T-helper 1 cell treated with Interleukin-12 subunit alpha and Interleukin-12 subunit beta and Interleukin-4 antibody, amounts not matched to agents 30 μg/mL and 1 μg/mL, for 36 hours (primary cell): ENCODE measurements at regions not wholly inside any gene's neighbourhood (a gene's known extent, or its start where the extent isn't known, plus 50 kb on each side); places are given as distances from the start of the nearest gene placed in this dataset.

Source experiments
- H3K27ac Mint-ChIP-seq: one replicate; pipeline ENCODE4 v1.8.0; 2021; ENCODE audit warnings: mild to moderate bottlenecking, mixed read lengths
- H3K27me3 Mint-ChIP-seq: one replicate; pipeline ENCODE4 v1.8.0; 2021; ENCODE audit warnings: low read depth, mixed read lengths
- H3K36me3 Mint-ChIP-seq: one replicate; pipeline ENCODE4 v1.8.0; 2021; ENCODE audit warnings: low read depth, mixed read lengths
- H3K4me1 Mint-ChIP-seq: one replicate; pipeline ENCODE4 v1.8.0; 2021; ENCODE audit warnings: low read depth, mixed read lengths
- H3K4me3 Mint-ChIP-seq: one replicate; pipeline ENCODE4 v1.8.0; 2021; ENCODE audit warnings: mild to moderate bottlenecking, moderate library complexity, mixed read lengths
- H3K9me3 Mint-ChIP-seq: one replicate; pipeline ENCODE4 v1.8.0; 2021; ENCODE audit warnings: mixed read lengths

DNA sequence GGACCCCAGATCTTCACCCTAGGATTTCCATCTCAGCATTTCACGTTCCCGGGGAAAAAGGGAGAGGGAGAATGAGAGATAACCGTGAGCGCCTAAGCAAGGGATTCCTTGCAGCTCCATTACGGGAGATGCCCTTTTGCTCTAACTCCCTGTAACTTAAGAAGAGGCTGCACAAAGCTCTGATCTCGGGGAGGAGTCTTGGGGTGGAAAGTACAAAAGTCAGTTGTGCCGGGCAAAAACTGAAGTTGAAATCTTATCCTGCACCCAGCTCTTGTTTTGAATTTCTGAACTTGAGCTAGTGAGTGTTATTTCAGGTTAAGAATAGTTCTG, 256.4 kb upstream of the SOX21 start:
- H3K9me3 Mint-ChIP-seq, result no peaks in the 10 kb centered on the region
- peaks cover 62% of the 10 kb centered on the region for H3K27me3 Mint-ChIP-seq
- H3K4me3 Mint-ChIP-seq, result no peak overlapping the region
- peaks cover 2% of the 10 kb centered on the region for H3K4me1 Mint-ChIP-seq
- no peaks in the 10 kb centered on the region for H3K36me3 Mint-ChIP-seq
- H3K27ac Mint-ChIP-seq, result no peak overlapping the region

DNA sequence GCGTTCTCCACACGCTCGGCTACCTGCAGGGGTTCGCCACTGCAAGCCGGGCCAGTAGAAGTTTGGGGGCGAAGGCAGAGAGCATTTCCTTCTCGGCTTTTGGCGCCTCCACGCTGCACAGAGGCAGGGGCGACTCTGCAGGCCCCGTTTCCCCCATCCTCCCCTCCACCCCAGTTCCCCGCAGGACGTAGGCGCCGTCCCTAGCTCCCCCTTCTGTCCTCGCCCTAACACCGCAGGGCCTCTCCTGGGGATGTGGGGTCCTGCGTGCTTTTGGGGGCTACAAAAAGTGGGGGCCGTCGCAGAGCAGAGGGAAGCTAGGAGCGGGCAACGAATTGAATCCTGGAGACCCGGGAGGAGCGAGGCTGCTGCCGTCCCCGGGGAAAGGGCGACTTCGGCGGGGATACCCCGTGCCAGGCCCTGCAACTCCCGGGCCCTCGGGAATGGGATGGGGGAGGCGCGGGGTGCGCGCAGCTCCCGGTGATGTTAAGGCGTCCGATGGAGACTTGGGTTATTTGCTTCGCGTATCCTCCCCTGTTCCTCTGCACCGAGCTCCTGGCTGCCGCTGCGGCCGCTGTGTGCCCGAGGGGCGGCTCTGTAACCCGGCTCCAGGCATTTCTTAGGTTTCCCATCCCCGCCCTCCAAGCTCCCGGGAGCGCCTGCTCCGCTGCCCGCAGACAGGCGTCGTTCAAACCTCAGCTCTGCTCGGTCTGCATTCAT, 255.9 kb upstream of the SOX21 start:
- Mint-ChIP-seq H3K4me3 (no peak overlapping the region), H3K36me3 (no peaks in the 10 kb centered on the region), H3K27me3 (peaks cover 66% of the 10 kb centered on the region), H3K9me3 (no peaks in the 10 kb centered on the region), H3K27ac (no peak overlapping the region), H3K4me1 (peaks cover 2% of the 10 kb centered on the region)

DNA sequence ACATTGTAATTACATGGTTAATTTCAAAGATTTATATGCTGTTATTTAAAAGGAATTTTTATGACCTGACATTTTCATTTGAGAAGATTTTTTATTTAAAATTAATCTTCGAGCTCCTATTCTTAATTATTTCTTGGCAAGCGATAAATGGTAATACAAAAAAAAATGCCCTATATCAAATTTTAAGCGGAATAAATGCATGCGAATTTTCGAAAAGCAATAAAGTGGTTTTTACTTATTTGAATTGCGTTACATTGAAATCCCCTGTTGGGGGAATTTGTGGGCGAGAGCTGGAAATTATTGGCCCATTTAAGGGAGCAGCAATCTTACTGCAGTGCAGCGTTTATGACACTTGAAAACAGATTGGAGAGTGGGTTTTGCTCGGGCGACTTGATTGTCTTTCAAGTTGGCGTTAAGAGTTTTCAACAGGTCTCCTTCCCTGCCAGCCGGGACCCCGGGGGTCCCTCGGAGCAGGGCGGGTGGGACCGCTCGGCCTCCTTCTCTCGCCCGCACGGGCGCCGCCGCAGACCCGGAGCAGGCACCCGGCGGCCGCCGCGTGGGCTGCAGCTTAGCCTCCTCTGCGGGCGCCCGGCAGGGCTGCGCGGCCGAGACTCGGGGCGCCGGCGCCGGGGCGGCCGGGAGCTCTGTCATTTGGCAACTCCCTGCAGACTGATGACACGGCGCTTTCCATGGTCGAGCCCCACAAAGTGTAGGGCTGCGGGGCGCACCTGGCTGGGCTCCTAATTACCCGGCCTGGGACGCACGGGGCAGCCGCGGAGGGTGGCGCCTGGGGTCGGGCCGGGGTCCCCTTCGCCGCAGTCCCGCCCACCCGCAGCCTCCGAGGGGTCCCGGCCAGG, 255.1 kb upstream of the SOX21 start:
- Mint-ChIP-seq H3K4me3 (no peak overlapping the region), H3K27ac (no peak overlapping the region), H3K9me3 (no peaks in the 10 kb centered on the region), H3K36me3 (no peaks in the 10 kb centered on the region), H3K4me1 (peaks cover 2% of the 10 kb centered on the region), H3K27me3 (peaks cover 66% of the 10 kb centered on the region)

DNA sequence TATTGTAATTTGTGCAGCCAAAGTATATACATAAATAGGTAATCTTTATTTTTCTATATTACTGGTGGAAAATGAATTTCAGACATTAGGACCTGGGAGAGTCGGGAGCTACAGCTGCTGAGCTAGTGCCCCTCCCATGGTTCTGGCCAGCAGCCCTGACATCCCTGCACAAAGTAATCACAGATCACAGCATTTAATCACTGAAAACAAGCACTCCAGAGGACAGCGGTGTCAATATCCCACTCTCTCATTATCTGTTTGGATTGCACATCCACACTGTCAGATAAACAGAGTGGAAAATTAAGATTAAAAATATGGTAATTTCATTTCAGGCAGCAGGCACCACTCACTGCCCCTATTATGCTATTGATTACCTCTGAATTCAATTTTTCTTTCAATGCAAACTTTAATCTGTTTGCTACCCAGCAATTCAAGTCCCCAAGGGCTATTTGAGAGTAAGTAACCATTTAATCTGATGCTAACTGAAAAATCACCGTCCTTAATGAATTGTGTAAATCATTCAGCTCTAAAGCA, 254.1 kb upstream of the SOX21 start:
- H3K36me3 Mint-ChIP-seq, result no peaks in the 10 kb centered on the region
- H3K27me3 Mint-ChIP-seq, result peaks cover 66% of the 10 kb centered on the region
- no peaks in the 10 kb centered on the region for H3K9me3 Mint-ChIP-seq
- no peak overlapping the region for H3K4me3 Mint-ChIP-seq
- no peak overlapping the region for H3K27ac Mint-ChIP-seq
- peaks cover 2% of the 10 kb centered on the region for H3K4me1 Mint-ChIP-seq

GRCh38 chr13:94959626-94960025, 247.3 kb upstream of the SOX21 start:
- Mint-ChIP-seq H3K27ac (no peak overlapping the region), H3K4me3 (no peak overlapping the region), H3K4me1 (no peaks in the 10 kb centered on the region), H3K36me3 (no peaks in the 10 kb centered on the region), H3K9me3 (no peaks in the 10 kb centered on the region), H3K27me3 (peaks cover 22% of the 10 kb centered on the region)

DNA sequence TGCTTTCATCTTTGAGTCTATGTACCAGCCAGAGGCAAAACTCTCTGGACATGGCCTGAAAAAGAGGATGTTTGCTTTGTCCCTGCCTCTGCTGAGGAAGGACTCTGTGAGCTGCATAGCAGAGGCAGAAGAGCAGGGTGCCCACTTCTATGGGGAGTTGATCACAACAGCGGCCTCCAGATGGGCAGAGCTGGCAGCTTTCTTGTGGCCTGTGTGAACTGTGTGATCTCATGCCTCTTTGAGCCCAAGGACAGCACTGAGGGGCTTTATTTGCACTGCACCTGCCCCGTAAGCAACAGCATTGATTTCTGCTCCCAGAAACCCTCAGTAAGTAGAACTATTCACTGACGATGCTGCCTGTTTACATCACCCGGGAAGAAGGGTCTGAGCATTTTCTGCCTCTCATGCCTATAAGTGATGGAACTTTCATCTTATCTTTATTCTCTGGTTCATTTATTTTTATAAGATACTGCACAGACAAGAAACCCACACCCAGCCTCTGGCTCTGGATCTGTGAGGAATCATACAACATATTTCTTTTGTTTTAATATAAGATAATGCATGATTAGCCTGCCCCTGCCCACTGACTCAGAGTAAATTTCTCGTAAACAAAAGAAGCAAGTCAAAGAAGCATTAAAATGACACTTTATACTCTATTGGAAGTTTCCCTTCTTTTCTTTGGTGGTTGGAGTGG, 244.2 kb upstream of the SOX21 start:
- Mint-ChIP-seq H3K36me3 (no peaks in the 10 kb centered on the region), H3K4me1 (no peaks in the 10 kb centered on the region), H3K9me3 (no peaks in the 10 kb centered on the region), H3K4me3 (no peak overlapping the region), H3K27me3 (peaks cover 10% of the 10 kb centered on the region), H3K27ac (no peak overlapping the region)

DNA sequence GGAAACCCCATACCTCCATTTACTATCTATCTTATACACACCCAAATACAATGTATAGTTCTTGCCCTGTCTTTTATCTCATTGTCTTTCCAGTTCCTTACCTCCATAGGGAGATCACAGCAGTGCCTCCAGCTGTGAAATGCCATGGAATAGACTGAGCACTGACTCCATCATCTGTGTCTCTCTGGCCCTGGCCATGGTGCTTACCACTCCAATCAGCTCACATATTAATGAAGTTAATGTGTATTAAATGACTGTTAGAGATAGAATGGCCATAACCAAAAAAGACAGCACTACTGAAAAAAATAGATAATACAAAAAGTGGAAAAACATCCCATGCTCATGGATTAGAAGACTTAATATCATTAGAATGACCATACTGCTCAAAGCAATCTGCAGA, 240.4 kb upstream of the SOX21 start:
- no peaks in the 10 kb centered on the region for H3K27me3 Mint-ChIP-seq
- H3K4me1 Mint-ChIP-seq, result no peaks in the 10 kb centered on the region
- no peak overlapping the region for H3K27ac Mint-ChIP-seq
- no peak overlapping the region for H3K4me3 Mint-ChIP-seq
- H3K36me3 Mint-ChIP-seq, result no peaks in the 10 kb centered on the region
- H3K9me3 Mint-ChIP-seq, result no peaks in the 10 kb centered on the region

DNA sequence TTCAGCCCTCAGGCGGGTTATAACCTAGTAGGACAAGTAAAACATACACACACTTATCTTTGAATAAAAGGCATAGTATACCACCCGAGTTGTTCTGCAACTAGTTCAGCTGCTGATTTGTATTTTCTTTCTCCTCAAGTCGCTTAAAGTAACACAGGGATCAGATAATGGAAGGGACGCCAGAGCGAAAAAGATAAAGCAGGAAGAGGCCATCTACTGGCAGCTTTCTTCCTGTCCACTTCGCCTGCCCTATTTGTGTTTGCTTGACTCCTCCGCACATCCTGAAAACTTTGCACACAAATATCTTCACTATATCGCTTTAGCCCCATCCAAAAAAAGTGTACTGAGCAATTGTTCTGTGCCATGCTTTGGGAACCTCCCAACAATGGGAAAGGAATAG, 238.0 kb upstream of the SOX21 start:
- Mint-ChIP-seq H3K27ac (no peak overlapping the region), H3K27me3 (no peaks in the 10 kb centered on the region), H3K4me3 (no peak overlapping the region), H3K4me1 (no peaks in the 10 kb centered on the region), H3K36me3 (no peaks in the 10 kb centered on the region), H3K9me3 (no peaks in the 10 kb centered on the region)

DNA sequence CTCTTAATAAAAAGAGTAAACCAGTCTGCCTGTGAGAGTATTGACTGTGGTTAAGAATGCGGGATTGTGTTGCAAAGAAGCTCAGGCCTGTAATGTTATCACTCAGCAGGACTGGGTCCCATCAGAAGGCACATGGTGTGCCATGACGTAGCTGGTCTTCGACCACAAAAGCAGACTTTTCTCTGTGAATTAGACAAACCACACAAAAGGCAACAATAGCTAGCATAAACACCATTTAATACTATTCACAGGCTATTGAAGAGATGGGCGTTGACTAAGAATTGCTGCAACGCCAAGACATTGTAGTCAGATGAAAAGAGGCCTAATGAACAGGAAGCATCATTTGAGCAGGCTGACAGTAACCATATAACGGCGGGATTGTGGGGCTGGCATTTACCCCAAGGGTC, 235.6 kb upstream of the SOX21 start:
- Mint-ChIP-seq H3K9me3 (no peaks in the 10 kb centered on the region), H3K27me3 (peaks cover 5% of the 10 kb centered on the region), H3K27ac (no peak overlapping the region), H3K36me3 (no peaks in the 10 kb centered on the region), H3K4me3 (no peak overlapping the region), H3K4me1 (no peaks in the 10 kb centered on the region)

DNA sequence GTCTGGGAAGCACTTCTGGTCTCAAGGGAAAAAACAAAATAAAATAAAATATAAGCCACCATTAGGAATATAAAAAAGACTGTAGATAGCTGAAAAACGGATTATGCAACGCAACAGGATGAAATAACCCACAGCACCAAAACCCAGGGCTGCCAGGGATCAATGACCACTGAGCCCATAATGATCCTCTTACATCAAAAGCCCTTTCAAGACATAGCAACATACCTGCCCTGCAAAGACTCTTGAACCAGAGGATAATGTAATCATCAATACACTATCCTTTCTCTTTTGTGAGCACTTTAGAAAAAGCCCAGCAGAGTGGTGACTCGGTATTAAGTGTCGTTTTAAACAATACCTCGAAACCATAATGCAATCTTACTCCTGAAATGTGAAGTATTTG, 235.0 kb upstream of the SOX21 start:
- H3K27me3 Mint-ChIP-seq, result peaks cover 5% of the 10 kb centered on the region
- no peaks in the 10 kb centered on the region for H3K36me3 Mint-ChIP-seq
- no peaks in the 10 kb centered on the region for H3K4me1 Mint-ChIP-seq
- no peak overlapping the region for H3K27ac Mint-ChIP-seq
- H3K4me3 Mint-ChIP-seq, result no peak overlapping the region
- H3K9me3 Mint-ChIP-seq, result no peaks in the 10 kb centered on the region

DNA sequence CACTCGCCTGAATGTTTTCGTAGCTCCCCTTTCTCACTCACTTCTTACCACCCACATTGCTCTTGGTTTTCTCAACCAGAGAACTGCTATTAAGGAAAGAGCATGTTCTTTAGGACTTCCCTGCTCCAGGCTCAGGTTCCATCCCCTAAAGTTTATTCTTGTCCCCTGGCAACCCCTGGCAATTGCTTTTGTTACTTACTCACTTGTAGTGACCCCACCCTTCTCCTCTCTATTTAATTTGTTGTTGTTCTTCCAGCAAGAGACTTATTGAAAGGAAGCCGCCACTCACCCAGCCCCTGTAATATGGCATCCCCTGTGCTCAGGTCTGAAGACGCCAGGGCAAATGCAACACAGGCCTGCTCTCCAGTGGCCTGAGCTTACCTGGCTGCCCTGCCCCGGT, 233.7 kb upstream of the SOX21 start:
- Mint-ChIP-seq H3K4me3 (no peak overlapping the region), H3K36me3 (no peaks in the 10 kb centered on the region), H3K27me3 (peaks cover 5% of the 10 kb centered on the region)

DNA sequence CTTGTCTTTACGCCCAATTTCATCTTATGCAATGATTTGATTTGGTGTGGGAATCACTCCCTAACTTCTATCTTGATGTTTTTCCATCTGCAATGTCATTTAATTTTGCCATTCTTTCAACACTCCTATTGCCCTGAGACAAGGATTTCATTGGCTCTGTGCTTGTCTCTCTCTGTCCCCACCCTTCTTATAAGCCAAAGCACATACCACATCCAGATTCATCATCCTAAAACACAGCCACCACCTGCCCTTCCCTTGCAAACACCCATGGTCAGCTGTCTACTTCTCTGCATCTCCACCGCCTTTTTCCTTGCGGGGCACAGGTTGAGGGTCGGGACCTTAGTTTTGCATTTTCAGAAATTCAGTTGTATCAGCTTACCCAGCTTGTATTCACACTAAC, 225.8 kb upstream of the SOX21 start:
- Mint-ChIP-seq H3K36me3 (no peaks in the 10 kb centered on the region), H3K4me3 (no peak overlapping the region), H3K9me3 (peaks cover 9% of the 10 kb centered on the region), H3K27ac (no peak overlapping the region), H3K27me3 (peaks cover 6% of the 10 kb centered on the region), H3K4me1 (no peaks in the 10 kb centered on the region)

More for the DNA sequence above, 233.7 kb upstream of the SOX21 start:
- Mint-ChIP-seq H3K4me1 (no peaks in the 10 kb centered on the region), H3K9me3 (no peaks in the 10 kb centered on the region), H3K27ac (no peak overlapping the region)

DNA sequence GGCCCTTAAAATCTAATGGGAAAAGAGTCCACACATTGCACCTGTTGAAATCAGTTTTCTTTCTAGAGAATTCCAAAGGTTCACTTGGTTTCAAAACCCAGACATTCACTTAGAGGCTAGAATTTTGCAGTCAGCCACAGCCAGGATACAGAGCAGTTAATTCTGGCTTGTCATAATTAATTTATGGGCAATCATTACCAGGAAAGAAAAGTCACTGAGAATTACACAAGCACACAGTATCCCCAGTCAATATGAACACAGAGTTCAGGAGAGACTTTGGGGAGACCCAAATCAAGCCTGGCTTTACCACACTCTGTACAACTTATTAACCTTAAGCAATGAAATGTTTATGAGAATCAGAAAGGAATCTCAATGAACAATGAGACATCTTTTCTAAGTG, 224.3 kb upstream of the SOX21 start:
- no peak overlapping the region for H3K4me3 Mint-ChIP-seq
- H3K36me3 Mint-ChIP-seq, result no peaks in the 10 kb centered on the region
- no peaks in the 10 kb centered on the region for H3K4me1 Mint-ChIP-seq
- no peak overlapping the region for H3K27ac Mint-ChIP-seq
- H3K27me3 Mint-ChIP-seq, result peaks cover 6% of the 10 kb centered on the region
- H3K9me3 Mint-ChIP-seq, result peaks cover 13% of the 10 kb centered on the region

DNA sequence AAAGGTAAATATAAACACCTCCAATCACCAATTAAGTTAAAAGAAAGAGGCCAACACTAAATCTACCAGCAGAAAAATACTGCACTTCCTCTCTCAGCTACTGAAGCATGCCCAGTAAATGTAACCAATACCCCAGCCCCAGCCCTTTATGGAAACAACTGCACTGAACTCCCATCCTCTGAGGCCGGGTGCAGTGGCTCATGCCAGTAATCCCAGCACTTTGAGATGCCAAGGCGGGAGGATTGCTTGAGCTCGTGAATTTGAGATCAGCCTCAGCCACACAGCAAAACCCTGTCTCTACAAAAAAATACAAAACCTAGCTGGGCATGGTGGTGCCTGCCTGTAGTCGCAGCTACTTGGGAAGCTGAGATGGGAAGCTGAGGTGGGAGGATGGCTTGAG, 221.6 kb upstream of the SOX21 start:
- no peaks in the 10 kb centered on the region for H3K4me1 Mint-ChIP-seq

More for the DNA sequence above, 221.6 kb upstream of the SOX21 start:
- no peaks in the 10 kb centered on the region for H3K36me3 Mint-ChIP-seq
- peaks cover 6% of the 10 kb centered on the region for H3K27me3 Mint-ChIP-seq
- no peak overlapping the region for H3K27ac Mint-ChIP-seq
- H3K4me3 Mint-ChIP-seq, result no peak overlapping the region
- peaks cover 13% of the 10 kb centered on the region for H3K9me3 Mint-ChIP-seq
